GM12874 (cell line): ENCODE measurements at regions not wholly inside any gene's neighbourhood (a gene's known extent, or its start where the extent isn't known, plus 50 kb on each side); places are given as distances from the start of the nearest gene placed in this dataset.

Source experiments
- CTCF ChIP-seq: IDR thresholded peaks from 2 replicates; pipeline ENCODE4 v1.5.1; 2011; ENCODE audit warnings: low read depth, mild to moderate bottlenecking, control low read depth, low read length, moderate library complexity; ENCODE audit not compliant: insufficient read depth

GRCh38 chr2:15779381-15780041 is 160.8 kb upstream of the MYCN start:
- TF ChIP-seq CTCF: no peak

GRCh38 chr2:15780234-15780633 is 160.1 kb upstream of the MYCN start:
- TF ChIP-seq CTCF: no peak

- TF ChIP-seq CTCF: no peak
These were observed 159.3 kb upstream of the MYCN start for GRCh38 chr2:15780912-15781574.

GRCh38 chr2:15782009-15782751 is 158.2 kb upstream of the MYCN start:
- TF ChIP-seq CTCF: no peak

GRCh38 chr2:15782769-15783294 is 157.5 kb upstream of the MYCN start:
- TF ChIP-seq CTCF: no peak

GRCh38 chr2:15783489-15783888 is 156.9 kb upstream of the MYCN start:
- no peak for TF ChIP-seq CTCF
